GM21390 (cell line): ENCODE measurements at regions not wholly inside any gene's neighbourhood (a gene's known extent, or its start where the extent isn't known, plus 50 kb on each side); places are given as distances from the start of the nearest gene placed in this dataset.

ENCODE experiments used
- ATAC-seq: cut with Tn5 transposase; IDR thresholded peaks from one replicate; pipeline ENCODE4 v1.9.1; 2021; ENCODE audit not compliant: unreplicated experiment

DNA sequence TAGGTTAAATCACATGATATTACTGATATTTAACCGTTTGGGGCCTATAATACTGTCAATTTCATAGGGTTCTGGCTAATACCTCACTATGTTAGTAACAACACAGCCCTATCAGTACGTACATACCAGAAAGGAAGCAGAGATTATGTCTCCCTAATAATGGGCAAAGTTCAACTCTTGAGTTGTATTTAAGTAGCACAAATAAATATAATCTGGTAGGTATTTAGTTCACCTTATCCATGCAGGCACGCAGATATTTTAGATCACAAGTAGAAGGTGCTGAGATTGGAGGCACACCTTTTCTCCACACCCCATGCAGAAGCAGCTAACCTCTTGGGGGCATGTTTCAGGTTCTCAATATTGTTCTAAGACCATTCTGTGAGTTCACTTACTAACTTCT, 118.9 kb downstream of the IRS1 start:
- ATAC-seq: no peak

DNA sequence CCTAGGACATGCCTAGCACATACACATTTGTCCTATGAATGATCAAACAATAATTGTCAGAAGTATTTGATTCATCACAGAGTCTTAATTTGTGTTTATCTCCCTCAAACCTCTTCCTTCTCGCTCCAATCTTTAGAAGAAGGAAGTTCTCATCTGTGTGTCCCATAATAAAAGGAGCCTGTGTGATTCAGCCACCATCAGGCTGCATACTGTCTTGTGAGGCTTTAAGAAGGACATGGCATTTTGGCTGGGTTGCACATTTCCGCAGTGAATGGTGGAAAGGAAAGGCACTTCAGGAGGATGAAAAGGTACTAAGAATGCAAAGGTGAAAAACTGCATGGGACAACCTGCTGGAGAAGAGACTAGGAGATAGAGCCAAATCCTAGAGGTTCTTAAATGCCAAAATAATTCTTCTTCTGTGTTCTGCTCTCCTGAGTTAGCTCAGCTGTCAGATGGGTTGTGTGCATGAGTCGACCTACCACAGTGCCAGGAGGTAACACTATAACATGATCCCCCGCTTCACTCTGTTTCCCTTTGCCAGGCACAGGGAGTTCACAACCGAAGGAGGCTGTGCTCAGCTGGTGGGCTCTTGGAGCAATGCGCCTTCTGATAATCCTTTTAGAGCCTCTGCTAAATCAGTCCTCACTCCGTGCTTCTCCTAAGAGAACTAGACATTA, 120.1 kb downstream of the IRS1 start:
- ATAC-seq: no peak

DNA sequence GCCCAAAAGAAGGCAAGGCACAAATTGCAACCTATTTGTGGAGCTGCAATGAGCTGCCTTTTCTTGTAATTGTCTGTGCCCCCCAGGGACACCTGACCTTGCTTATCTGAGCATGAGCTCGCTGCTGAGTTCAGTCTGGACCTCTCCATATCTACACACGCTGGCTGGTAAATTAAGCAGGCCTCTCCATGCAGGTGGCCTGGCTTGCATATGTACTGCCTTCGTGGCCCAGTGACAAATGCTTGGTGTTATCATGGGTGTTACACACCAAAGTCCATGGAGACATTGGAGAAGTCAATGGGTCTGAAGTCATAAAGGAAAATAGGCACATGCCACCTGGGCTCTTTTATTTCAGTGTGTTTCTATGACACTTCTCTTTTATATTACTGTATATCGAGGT, 121.2 kb downstream of the IRS1 start:
- no peak for ATAC-seq

DNA sequence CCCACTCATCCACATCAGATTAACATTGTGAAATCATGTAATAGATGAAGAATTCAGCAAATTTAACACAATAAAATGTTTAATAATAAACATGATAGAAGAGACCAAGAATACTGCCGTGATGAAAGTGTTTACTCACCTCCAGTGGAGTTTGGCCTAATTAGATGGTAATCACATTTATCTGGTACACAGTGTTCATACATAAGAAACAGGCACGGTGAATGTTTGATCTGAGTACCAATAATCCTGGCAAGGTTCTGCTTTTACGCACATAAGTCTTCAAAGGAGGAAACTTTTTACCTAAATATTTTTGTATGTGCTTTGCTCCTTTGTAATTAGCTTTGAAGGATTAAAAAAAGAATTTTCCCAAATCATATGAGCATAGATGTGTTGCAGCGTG, 122.5 kb downstream of the IRS1 start:
- ATAC-seq: no peak

DNA sequence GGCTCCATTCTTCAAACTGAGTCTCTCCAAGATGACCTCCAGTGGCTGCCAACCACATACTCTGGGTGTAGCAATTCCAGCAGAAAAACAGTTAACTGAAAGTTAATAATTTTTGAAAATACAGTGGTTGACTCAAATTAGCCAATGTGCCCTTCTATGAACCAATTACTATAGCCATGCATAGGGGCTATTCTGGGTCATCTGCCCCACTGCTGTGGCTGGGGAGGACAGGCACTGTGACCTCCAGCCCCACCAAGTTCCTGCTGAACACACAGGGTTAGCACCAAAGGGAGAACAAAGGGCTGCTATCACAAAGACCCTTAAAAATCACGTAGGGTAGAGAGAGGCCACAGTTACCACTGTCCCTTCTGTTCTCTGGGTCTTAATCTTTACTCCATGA, 123.0 kb downstream of the IRS1 start:
- no peak for ATAC-seq

DNA sequence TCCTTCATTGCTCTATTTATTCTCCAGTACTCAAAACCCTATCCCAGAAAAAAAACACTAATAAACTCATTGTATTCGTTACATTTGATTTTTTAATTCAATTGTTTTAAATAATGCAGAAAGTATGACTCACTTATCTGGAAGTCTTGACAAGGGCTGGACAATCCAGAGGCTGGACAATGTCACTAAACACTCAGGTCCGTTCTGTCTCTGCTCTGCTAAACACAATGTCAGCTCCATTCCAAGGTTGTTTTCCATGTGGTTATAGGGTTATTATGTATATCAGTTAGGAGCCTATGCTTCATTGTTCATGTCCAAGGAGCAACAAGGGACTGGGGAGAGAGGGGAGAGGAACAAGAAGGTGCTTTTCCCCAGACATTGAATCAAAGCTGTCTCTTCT, 125.5 kb downstream of the IRS1 start:
- no peak for ATAC-seq

DNA sequence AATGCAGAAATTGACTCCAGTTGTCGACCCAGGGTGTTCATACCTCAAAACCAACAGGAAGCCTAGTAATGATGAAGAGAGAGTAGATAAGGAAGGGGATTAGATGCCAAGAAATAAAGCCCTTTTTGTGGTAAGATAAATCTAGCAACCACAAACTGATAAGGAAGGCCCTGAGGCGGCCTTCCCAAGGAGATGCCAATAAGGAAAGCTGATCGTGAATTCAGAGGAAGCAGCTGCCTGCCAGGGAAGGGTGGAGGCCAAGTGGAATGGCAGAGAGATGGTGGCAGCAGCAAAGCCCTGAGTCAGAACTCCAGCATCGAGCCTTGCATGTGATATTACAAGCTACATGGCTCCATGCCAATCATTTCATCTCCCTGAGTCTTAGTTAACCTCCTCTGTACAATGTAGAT, 126.3 kb downstream of the IRS1 start:
- ATAC-seq: no peak

DNA sequence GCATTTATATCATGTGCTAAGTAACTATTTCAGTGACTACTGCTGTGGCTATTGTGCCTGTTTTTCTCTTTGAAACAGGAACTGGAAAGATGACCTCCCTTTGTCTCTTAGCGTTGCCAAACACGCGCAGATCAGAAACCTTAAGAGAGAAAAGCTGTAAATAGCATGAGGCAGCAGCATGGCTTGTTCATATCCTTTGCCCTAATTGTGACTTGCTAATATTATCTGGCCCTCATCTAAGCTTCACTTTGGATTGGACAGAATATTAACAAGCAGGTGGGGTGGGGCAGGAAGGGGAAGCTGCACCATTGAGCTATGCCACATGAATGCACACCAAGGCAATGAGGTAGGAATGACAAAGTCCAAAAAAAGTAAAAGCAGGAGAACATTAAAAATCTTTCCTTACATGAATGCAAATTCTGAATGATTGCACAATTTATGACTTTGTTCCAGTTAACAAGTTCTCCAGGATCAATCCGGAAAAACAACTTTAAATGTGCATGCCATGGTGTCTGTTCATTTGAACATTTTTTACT, 128.4 kb downstream of the IRS1 start:
- ATAC-seq: no peak

DNA sequence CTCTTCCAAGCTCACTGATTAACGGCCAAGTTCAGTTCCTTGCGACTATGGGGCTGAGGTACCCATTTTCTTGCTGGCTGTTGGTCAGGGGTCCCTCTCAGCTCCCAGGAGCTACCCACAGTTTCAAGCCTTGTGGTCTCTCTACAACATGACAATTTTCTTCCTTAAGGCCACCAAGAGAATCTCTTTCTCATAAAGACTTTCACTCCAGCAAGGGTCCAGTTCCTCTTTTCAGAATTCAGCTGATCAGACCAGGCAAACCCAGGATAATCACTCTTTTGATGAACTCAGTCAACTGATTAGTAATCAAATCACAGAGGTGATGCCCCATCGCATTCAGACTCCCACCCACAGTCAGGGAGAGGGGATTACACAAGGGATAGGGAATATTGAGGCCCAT, 129.7 kb downstream of the IRS1 start:
- peak; percentile 77 for ATAC-seq

DNA sequence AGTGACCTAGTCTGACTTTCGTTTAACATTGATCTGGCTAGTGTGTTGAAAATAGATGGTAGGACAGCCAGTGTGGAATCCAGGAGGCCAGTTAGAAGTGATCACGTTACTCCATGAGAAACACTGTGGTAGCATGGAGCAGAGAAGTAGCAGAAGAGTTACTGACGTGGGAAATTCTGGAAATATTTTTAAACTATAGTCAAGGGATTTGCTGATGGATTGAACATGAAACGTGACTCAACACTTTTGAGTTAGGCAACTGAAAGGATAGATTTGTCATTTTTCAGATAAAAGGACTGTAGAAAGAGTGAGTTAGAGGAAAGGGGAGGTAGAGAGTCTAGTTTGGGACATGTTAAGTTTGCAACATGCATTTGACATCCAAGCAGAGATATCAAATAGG, 130.4 kb downstream of the IRS1 start:
- no peak for ATAC-seq

DNA sequence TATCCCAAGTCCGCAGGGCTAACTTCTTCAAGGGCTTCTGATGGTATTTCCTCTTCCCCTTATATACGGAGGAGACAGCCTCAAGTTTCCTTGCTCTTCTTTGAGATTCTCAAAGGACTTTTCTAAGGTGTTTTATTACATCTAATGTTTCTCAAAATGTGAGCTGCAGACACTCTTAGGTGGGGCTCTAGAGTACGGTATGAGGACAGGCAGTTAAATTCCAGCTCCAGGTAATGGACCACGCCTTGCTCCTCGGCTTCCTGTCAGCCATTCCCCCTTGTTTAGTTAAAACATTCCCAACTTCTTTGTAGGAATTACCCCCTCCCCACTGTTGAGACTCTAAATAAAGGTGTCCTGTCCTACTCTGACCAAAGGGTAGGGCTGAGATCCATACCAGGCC, 131.9 kb downstream of the IRS1 start:
- ATAC-seq: no peak

DNA sequence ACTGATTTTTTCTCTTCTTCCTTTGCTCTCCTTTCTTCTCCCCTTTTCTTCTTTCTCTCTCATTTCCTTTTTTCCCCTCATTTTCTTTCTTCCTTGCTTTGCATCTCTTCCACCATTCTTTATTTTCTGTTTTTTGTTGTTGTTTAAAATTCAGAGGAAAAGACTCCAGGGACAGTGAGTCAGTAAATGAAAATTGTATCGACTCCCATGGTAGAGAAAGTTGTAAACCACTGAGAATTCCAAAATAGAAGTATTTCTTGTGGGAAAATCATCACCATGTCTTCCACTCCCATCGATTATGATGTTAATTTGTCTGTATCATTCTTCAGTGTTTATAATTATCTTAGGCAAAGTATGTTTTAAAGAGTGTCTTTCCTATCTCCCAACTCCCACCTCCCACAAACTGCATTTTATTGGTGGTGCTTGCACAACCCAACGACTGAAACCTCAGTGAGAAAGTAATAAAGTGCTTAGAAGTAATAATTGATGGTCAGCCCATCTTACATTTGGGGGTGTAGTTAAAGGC, 134.3 kb downstream of the IRS1 start:
- no peak for ATAC-seq

DNA sequence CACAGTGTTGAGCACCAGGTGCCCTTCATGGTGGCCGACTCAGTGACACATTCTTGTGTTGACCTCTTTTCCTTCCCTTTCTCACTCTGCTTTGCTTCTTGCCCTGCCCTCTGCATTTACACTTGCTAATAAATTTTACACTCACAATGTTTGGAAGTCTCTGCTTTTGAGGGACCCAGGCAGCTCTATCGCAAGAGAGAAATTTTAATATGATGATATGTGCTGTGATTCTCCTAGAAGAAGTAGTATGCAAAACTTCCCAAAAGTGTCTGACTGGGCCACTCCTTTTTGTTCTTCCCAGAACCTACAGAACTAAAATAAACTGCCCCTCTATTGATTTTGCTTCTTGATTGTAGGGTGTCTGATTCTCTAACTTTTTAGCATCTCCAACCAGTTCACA, 135.0 kb downstream of the IRS1 start:
- no peak for ATAC-seq

DNA sequence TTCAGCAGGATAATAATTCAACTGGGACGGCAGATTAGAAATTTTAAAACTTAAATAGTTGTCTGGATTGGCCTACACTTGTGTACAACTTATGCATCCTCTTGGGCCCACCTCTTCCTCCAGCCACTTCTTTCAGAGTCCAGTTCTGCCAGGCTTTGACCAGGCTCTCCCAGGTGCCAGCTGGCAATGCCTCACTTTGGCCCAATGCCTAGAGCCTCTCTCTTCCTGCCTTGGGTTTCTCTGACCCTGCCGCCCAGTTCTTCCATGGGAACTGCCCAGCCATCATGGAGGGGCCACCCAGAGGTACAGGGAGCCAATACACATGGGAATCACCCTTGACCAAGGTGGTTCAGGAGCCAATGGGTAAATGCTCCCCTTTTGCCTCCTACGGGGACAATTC, 135.5 kb downstream of the IRS1 start:
- no peak for ATAC-seq

DNA sequence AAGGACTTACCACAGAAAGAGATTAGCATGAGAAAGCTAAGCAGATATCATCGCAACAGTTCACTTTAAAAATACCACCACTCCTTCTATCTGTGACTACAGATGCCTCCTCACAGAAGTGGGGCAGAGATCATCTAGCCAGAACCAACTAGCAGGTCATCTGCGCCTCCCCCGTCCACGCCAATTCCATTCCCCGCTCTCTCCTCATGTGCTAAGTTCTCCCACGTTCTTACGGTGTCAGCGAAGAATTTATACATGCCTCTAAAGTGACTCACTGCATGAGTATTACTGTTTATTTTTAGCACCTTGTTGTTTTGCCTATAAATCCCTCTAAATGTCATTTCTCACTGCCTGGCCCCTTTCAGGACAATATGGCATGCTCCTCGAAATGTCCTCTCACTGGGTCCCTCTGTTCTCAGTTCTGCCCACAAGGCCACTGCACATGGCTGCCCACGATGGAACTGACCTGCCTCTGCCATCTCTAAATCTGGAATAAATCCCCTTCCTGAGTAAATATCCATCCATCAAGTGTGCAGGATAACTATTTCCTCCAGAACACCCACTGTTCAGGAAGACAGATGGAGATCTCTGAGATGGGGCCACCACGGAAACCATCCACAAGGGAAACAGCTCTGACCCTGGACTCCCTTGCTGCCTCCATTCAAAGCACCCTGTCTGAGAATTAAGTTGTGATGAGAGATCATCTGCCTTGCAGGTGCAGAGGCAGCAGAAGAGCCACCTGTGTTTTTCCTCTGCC, 137.7 kb downstream of the IRS1 start:
- no peak for ATAC-seq

DNA sequence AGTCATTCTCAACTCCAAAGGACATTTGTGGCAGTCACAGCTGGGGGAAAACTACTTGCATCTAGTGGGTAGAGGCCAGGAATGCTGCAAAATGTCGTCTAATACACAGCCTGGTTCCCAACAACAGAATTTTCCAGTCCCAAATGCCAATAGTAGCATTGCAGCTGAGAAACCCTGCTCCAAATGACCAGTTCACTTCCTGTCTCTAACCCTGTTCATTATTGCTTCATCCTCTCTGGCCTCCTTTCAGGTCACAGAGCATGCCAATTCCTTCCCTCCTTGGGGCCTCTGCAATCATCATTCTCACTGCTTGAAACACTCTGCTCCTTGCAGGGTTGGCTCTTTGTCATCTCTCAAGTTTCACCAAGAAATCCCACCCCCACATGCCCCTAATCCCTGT, 139.1 kb downstream of the IRS1 start:
- ATAC-seq: no peak

DNA sequence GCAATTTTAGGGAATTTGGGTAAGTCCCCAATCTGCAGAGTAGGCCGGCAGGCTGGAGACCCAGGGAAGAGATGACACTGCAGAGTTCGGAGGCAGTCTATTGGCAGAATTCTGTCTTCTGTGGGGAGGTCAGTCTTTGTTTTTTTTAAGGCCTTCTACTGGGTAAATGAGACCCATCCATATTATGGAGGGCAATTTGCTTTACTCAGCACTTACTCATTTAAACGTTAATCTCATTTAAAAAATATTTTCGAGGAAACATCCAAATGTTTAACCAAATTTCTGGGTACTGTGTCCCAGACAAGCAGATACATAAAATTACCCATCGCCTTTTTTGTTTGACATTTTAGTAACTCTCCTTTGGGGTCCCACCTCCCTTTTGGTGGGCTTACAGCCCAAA, 139.5 kb downstream of the IRS1 start:
- ATAC-seq: no peak

DNA sequence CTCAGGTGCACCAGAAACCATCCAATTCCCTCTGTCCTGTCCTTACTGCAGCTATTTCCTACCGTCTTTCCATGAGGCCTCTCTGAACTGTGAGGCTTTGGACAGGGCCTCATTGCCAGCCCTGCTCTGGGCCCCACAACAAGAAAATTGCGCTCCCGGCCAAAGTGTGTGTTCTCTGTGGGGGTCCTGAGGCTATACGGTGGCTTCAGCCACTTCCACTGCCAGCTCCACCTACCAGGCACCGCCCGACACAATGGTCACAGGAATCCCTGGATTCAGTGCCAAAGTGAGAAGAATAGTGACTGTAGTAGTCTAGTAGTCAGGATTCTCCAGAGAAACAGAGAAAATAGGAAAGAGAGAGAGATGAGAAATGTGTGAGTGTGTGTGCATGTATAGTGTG, 140.2 kb downstream of the IRS1 start:
- ATAC-seq: no peak

DNA sequence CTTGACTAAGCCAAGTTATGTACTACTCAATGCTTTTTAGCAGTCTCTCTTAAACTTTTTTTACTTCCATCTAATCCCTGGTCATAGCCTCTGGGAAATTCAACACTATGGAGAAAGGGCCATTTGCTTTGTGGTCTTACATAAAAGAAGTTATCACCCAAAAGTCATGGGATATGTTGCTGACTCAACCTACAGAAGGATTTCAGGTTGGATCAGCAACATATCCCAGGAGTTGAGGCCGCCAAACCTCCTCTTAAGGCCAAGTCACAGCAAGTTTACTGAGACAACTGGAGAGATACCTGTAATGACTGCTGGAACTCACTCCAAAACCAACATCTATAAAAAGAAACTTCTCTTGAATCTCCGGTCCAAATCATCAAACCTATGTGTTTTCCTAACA, 141.1 kb downstream of the IRS1 start:
- no peak for ATAC-seq

DNA sequence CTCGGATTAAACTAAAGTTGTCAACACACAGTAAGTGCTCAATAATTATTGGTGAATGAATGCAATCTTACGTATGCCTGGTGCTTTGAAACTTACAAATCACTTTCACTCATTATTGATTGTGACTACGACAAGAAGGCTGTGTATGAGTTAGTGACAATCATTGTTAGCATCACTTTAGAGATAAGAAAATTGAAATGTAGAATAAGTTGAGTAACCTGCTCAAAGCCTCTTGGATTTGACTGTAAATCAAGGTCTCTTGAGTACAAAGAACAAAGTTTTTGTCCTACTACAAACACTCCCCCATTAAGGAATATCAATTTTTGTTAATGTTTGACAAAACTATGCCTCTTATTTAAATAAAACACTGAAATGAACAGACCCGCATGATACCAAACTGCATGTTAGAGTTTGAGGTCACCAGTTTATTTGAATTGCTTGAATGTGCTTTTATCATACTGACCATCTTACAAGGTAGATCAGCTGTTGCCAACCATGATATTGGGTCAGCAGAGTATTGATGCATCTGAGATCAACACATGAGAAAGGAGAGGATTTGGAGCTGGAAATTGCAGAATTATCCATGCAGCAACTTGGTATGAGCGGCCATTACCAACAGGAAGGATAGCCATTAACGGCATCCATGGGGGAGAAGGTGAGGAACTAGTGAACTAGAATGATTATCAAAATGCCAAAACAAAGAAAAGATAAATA, 142.1 kb downstream of the IRS1 start:
- no peak for ATAC-seq

DNA sequence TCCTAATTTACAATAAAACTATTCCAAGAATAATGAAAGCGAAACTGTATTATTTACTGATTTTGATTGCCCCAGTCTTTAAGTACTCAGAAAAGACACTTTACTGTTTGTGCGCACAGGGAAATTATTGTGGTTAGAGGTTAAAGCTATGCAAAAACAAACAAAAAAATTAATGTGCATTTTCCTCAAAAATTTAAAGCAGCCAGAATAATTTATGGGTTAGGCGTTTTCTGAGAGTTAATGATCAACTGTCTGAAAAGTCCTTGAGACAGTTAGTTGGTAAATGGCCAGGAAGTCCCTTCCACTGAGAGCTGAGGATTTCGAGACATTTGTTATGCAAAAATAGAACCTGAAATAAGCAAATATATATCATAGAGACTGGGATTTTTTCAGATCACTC, 143.3 kb downstream of the IRS1 start:
- ATAC-seq: no peak

DNA sequence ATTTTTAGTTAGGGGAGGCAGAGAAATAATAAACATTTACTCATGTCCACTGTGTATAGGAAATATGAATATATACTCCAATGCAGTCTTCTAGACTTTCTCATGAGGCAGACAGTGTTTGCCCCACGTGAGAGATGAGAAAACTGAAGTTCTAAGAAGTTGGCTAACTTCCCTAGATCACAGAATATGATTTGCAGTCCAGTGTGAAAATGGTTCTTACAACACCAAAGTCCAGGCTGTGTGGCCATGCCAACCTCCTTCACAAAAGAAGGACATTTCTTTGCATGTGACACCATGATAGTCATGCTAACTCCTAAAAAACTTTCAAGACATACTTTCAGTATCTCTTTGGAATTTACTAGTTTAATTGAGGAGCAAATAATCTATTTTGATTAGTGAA, 143.7 kb downstream of the IRS1 start:
- no peak for ATAC-seq
